ENCODE measurements at regions not wholly inside any gene's neighbourhood (a gene's known extent, or its start where the extent isn't known, plus 50 kb on each side); places are given as distances from the start of the nearest gene placed in this dataset.

DNA sequence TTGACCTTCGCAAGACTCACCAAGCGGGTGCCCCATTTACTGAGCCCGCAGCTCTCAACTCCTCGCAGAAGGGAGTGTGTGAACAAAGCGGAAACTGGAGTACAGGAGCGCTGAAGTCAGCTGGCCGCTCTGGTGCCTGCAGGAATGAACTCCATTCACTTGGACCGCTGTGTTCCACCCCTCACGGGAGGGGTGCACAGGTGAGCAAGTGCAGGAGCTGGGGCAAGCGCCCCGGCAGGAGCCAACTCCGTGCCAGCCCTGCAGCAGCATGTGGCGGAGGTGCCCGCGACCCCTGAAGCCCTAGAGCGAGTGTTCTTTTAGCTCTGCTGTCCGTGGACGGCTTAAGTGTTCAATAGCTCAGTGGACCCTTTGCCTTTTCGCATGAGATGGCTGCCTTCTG lies 471.6 kb upstream of the ADGRL4 start:
- H3K27ac ChIP-seq (ENCODE audit: low read depth, low read length): no peak overlapping the region
- no peak overlapping the region for H3K4me3 ChIP-seq (ENCODE audit: low read depth, low read length)
- peaks cover 4% of the 10 kb centered on the region; the same call in 1 of the 2 replicates for H3K9me3 ChIP-seq (ENCODE audit: control insufficient read depth, insufficient read depth, low read length)
- no peaks in the 10 kb centered on the region for H3K27me3 ChIP-seq (ENCODE audit: control insufficient read depth, insufficient read depth, low read length)
- H3K36me3 ChIP-seq (ENCODE audit: control insufficient read depth, insufficient read depth, low read length): no peaks in the 10 kb centered on the region
- H3K9ac ChIP-seq (ENCODE audit: low read depth, low read length): no peak overlapping the region
- H3K4me1 ChIP-seq (ENCODE audit: control insufficient read depth, insufficient read depth, low read length): no peaks in the 10 kb centered on the region

DNA sequence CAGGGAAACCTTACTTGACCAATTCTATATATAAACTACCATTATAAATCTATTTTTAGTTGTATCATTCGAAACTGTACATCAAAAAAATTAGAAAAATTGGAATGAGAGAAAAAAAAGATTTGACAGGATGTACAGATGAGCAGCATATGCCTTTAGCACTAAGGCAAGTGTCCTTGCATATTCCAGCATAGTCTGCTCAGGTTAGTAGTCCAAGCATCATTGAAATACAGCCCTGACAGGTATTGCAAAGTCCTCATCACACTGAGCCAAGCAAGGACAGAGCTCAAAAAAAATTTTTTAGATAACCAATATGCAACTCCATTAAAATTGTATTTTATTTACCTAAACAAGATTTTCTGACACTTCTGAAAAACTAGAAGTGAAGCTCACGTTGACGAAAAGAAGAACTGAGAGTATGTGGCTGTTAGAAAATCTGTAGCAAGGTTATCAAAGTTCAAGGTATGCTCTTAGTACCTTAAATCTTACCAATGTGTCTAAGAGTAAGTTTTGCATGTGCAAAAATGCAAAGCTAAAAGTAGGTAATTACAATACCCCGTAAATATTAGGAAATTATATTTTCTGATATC lies 465.6 kb upstream of the ADGRL4 start:
- no peak overlapping the region for H3K27ac ChIP-seq (ENCODE audit: low read depth, low read length)
- no peaks in the 10 kb centered on the region for H3K9me3 ChIP-seq (ENCODE audit: control insufficient read depth, insufficient read depth, low read length)
- H3K4me1 ChIP-seq (ENCODE audit: control insufficient read depth, insufficient read depth, low read length): no peaks in the 10 kb centered on the region
- no peak overlapping the region for H3K9ac ChIP-seq (ENCODE audit: low read depth, low read length)
- no peak overlapping the region for H3K4me3 ChIP-seq (ENCODE audit: low read depth, low read length)
- H3K27me3 ChIP-seq (ENCODE audit: control insufficient read depth, insufficient read depth, low read length): no peaks in the 10 kb centered on the region
- H3K36me3 ChIP-seq (ENCODE audit: control insufficient read depth, insufficient read depth, low read length): no peaks in the 10 kb centered on the region

DNA sequence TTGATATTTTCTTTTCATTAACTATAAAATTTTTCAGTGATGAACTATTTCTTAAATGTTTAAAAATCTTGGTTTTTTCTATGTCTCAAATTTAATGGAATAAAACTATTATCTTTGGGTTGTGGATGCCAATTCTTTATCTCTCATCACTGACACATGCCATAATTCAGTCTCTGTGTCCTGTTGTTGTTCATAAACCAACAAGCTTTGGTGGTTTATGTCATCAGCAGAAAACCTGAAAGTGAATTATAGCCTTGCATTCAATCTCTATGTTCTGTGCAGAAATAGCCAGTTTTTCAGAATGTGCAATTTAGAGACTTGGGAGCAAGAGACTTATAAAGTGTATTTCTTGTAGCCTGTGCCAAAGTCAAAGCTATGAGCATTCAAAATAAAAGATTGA lies 462.6 kb upstream of the ADGRL4 start:
- Histone ChIP-seq H3K36me3 (ENCODE audit: control insufficient read depth, insufficient read depth, low read length) (no peaks in the 10 kb centered on the region), H3K4me1 (ENCODE audit: control insufficient read depth, insufficient read depth, low read length) (no peaks in the 10 kb centered on the region), H3K27ac (ENCODE audit: low read depth, low read length) (no peak overlapping the region), H3K4me3 (ENCODE audit: low read depth, low read length) (no peak overlapping the region), H3K9me3 (ENCODE audit: control insufficient read depth, insufficient read depth, low read length) (no peaks in the 10 kb centered on the region; the same call in none of the 2 replicates), H3K27me3 (ENCODE audit: control insufficient read depth, insufficient read depth, low read length) (no peaks in the 10 kb centered on the region), H3K9ac (ENCODE audit: low read depth, low read length) (no peak overlapping the region)

DNA sequence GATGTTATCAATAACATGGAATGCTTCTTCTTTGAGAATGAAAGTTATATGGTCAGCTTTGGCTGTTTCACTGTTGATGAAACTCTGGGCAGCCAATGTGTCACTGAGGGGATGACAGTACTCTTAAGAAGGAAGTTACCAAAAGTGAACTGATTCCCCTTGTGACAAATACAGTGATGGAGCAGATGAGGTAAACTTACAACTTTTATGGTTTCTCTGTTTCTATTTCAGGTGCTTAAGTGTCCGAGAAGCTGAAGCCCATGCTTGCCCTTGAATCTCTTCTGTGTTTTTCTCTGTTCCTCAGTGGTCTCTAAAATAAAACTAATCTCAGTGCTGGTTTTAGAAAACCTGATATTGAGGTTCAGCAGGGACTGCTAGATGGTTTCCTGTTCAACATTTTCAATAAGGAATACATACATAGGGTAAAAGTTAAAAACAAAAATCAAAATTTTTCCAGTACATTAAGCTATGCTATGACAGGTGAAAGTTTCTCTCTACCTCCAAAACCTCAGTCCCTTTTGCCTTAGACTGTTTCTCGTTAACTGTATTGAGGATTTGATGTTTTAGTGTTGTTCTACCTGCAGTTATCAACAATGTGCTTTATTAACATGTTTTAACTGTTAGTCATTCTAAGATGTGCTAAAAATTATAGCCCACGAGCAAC lies 454.4 kb upstream of the ADGRL4 start:
- no peaks in the 10 kb centered on the region; the same call in 1 of the 2 replicates for H3K9me3 ChIP-seq (ENCODE audit: control insufficient read depth, insufficient read depth, low read length)
- no peak overlapping the region for H3K4me3 ChIP-seq (ENCODE audit: low read depth, low read length)
- H3K27me3 ChIP-seq (ENCODE audit: control insufficient read depth, insufficient read depth, low read length): no peaks in the 10 kb centered on the region
- H3K9ac ChIP-seq (ENCODE audit: low read depth, low read length): no peak overlapping the region
- no peaks in the 10 kb centered on the region for H3K36me3 ChIP-seq (ENCODE audit: control insufficient read depth, insufficient read depth, low read length)
- no peak overlapping the region for H3K27ac ChIP-seq (ENCODE audit: low read depth, low read length)
- no peaks in the 10 kb centered on the region for H3K4me1 ChIP-seq (ENCODE audit: control insufficient read depth, insufficient read depth, low read length)

DNA sequence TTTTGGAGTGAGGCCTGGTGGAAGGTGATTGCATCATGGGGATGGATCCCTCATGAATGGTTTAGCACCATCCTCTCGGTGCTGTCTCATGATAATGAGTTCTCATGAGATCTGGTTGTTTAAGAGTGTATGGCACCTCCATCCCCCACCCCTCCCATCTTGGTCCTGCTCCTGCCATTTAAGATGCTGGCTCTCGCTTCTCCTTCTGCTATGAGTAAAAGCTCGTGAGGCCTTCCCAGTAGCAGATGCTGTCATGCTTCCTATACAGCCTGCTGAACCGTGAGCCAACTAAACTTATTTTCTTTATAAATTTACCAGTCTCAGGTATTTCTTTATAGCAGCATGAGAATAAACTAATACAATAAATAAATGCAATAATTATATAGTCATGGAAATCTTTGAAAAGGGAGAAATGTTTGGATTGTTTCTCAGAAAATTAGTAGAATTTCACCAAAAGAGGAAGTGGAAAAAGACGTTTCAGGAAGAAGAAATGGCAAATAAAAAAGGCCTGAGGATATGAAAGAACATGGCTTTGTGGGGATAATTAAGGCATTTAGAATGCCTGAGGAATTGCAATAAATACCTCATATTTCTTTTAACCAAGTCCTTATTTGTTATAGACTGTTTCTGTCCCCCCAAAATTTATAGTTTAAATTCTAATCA lies 451.2 kb upstream of the ADGRL4 start:
- no peak overlapping the region for H3K4me3 ChIP-seq (ENCODE audit: low read depth, low read length)
- H3K9ac ChIP-seq (ENCODE audit: low read depth, low read length): no peak overlapping the region
- no peaks in the 10 kb centered on the region for H3K27me3 ChIP-seq (ENCODE audit: control insufficient read depth, insufficient read depth, low read length)
- H3K4me1 ChIP-seq (ENCODE audit: control insufficient read depth, insufficient read depth, low read length): no peaks in the 10 kb centered on the region
- H3K9me3 ChIP-seq (ENCODE audit: control insufficient read depth, insufficient read depth, low read length): no peaks in the 10 kb centered on the region
- no peak overlapping the region for H3K27ac ChIP-seq (ENCODE audit: low read depth, low read length)
- H3K36me3 ChIP-seq (ENCODE audit: control insufficient read depth, insufficient read depth, low read length): no peaks in the 10 kb centered on the region

GRCh38 chr1:79448426-79448825 lies 441.9 kb upstream of the ADGRL4 start:
- Histone ChIP-seq H3K4me3 (ENCODE audit: low read depth, low read length) (no peak overlapping the region), H3K9ac (ENCODE audit: low read depth, low read length) (no peak overlapping the region), H3K9me3 (ENCODE audit: control insufficient read depth, insufficient read depth, low read length) (no peaks in the 10 kb centered on the region), H3K27me3 (ENCODE audit: control insufficient read depth, insufficient read depth, low read length) (no peaks in the 10 kb centered on the region), H3K4me1 (ENCODE audit: control insufficient read depth, insufficient read depth, low read length) (no peaks in the 10 kb centered on the region), H3K36me3 (ENCODE audit: control insufficient read depth, insufficient read depth, low read length) (no peaks in the 10 kb centered on the region), H3K27ac (ENCODE audit: low read depth, low read length) (no peak overlapping the region)

DNA sequence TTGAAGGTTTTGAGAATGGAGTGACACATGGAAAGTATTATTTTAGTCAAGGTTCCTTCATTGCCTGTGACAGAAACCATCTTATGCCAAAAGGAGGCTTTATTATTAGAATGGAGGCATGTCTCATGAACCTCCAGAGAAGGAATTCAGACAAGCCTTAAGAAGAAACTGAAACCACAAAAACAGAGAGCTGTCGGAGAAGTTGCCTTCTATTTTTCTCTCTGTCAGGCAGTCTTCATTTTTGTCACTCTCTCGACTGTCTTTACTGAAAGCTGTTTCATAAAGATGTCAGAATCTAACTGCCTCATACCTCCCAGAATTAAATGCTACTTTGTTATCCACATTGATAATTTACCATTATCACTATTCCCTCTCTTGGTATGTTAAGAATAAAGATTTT lies 434.7 kb upstream of the ADGRL4 start:
- Histone ChIP-seq H3K27ac (ENCODE audit: low read depth, low read length) (no peak overlapping the region), H3K27me3 (ENCODE audit: control insufficient read depth, insufficient read depth, low read length) (no peaks in the 10 kb centered on the region), H3K4me3 (ENCODE audit: low read depth, low read length) (no peak overlapping the region)

DNA sequence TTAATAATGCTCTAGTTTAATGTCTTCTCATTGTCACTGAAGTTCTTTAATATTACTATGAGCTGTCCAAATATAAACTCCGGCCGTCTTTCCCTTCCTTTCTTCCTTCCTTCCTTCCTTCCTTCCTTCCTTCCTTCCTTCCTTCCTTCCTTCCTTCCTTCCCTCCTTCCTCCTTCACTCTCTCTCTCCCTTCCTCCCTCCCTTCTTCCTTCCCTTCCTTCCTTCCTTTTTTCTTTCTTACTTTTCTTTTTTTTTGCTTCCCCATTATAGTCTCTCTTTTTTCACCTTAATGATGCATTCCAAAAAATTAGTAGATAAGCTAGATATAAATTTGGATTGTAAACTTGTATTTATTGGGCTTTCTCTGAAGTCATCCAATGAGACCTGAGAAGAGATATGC lies 431.0 kb upstream of the ADGRL4 start:
- Histone ChIP-seq H3K4me3 (ENCODE audit: low read depth, low read length) (no peak overlapping the region), H3K4me1 (ENCODE audit: control insufficient read depth, insufficient read depth, low read length) (no peaks in the 10 kb centered on the region), H3K9me3 (ENCODE audit: control insufficient read depth, insufficient read depth, low read length) (no peaks in the 10 kb centered on the region), H3K27me3 (ENCODE audit: control insufficient read depth, insufficient read depth, low read length) (no peaks in the 10 kb centered on the region), H3K27ac (ENCODE audit: low read depth, low read length) (no peak overlapping the region), H3K9ac (ENCODE audit: low read depth, low read length) (no peak overlapping the region), H3K36me3 (ENCODE audit: control insufficient read depth, insufficient read depth, low read length) (no peaks in the 10 kb centered on the region)

More for the DNA sequence above, 434.7 kb upstream of the ADGRL4 start:
- no peaks in the 10 kb centered on the region for H3K9me3 ChIP-seq (ENCODE audit: control insufficient read depth, insufficient read depth, low read length)
- no peak overlapping the region for H3K9ac ChIP-seq (ENCODE audit: low read depth, low read length)
- H3K4me1 ChIP-seq (ENCODE audit: control insufficient read depth, insufficient read depth, low read length): no peaks in the 10 kb centered on the region
- H3K36me3 ChIP-seq (ENCODE audit: control insufficient read depth, insufficient read depth, low read length): no peaks in the 10 kb centered on the region

DNA sequence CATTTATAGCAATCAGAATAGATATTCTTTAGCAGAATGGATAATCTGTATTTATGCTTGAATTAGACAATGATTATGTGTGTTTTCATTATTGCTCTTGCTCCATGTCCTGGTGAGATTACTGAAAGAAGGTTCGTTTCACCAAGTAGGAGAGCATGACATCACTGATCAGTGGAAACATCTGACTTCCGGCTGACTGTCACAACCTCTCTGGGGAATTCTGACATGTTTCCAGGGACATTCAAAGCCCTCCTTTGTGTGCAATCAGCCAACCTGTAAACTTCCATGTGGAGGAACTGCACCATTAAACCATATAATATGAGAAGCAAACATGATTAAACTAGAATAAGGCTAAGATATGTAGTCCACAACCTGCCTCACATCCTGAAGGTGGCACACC lies 424.8 kb upstream of the ADGRL4 start:
- Histone ChIP-seq H3K27me3 (ENCODE audit: control insufficient read depth, insufficient read depth, low read length) (no peaks in the 10 kb centered on the region), H3K9me3 (ENCODE audit: control insufficient read depth, insufficient read depth, low read length) (no peaks in the 10 kb centered on the region), H3K9ac (ENCODE audit: low read depth, low read length) (no peak overlapping the region), H3K36me3 (ENCODE audit: control insufficient read depth, insufficient read depth, low read length) (no peaks in the 10 kb centered on the region), H3K4me1 (ENCODE audit: control insufficient read depth, insufficient read depth, low read length) (no peaks in the 10 kb centered on the region), H3K4me3 (ENCODE audit: low read depth, low read length) (no peak overlapping the region), H3K27ac (ENCODE audit: low read depth, low read length) (no peak overlapping the region)

GRCh38 chr1:79430437-79430836 lies 423.9 kb upstream of the ADGRL4 start:
- Histone ChIP-seq H3K27me3 (ENCODE audit: control insufficient read depth, insufficient read depth, low read length) (no peaks in the 10 kb centered on the region), H3K4me3 (ENCODE audit: low read depth, low read length) (no peak overlapping the region), H3K9me3 (ENCODE audit: control insufficient read depth, insufficient read depth, low read length) (no peaks in the 10 kb centered on the region), H3K9ac (ENCODE audit: low read depth, low read length) (no peak overlapping the region), H3K36me3 (ENCODE audit: control insufficient read depth, insufficient read depth, low read length) (no peaks in the 10 kb centered on the region), H3K4me1 (ENCODE audit: control insufficient read depth, insufficient read depth, low read length) (no peaks in the 10 kb centered on the region), H3K27ac (ENCODE audit: low read depth, low read length) (no peak overlapping the region)

GRCh38 chr1:79422726-79423125 lies 416.2 kb upstream of the ADGRL4 start:
- no peaks in the 10 kb centered on the region for H3K4me1 ChIP-seq (ENCODE audit: control insufficient read depth, insufficient read depth, low read length)
- H3K9ac ChIP-seq (ENCODE audit: low read depth, low read length): no peak overlapping the region
- no peaks in the 10 kb centered on the region for H3K27me3 ChIP-seq (ENCODE audit: control insufficient read depth, insufficient read depth, low read length)
- H3K4me3 ChIP-seq (ENCODE audit: low read depth, low read length): no peak overlapping the region
- no peaks in the 10 kb centered on the region for H3K36me3 ChIP-seq (ENCODE audit: control insufficient read depth, insufficient read depth, low read length)
- H3K9me3 ChIP-seq (ENCODE audit: control insufficient read depth, insufficient read depth, low read length): no peaks in the 10 kb centered on the region
- no peak overlapping the region for H3K27ac ChIP-seq (ENCODE audit: low read depth, low read length)

All from HUES48 (cell line).